HG03378 (cell line): ENCODE measurements at regions not wholly inside any gene's neighbourhood (a gene's known extent, or its start where the extent isn't known, plus 50 kb on each side); places are given as distances from the start of the nearest gene placed in this dataset.

ENCODE experiments used
- ATAC-seq: cut with Tn5 transposase; IDR thresholded peaks from one replicate; pipeline ENCODE4 v1.9.1; 2021; ENCODE audit warnings: mild to moderate bottlenecking, moderate library complexity; ENCODE audit not compliant: unreplicated experiment

DNA sequence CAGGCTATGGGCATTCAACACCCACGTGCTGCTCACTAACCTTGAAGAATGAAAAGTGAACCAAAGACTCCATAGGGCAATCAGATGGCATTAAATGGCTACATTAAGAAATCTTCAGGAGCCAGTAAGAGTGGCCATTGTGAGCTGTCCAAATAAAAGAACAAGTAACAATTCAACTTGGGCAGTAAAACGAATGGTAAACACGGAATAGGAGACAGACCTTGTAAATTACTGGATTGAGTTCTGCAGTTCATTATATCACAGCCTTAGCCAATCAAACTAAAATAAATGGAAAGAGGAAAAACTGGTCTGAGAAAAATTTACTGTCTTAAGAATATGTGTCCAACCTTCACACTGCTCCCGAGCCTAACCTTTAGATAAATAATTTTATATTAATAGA, 306.5 kb upstream of the ZNF521 start:
- ATAC-seq = no peak

GRCh38 chr18:25651553-25651952, 299.6 kb upstream of the ZNF521 start:
- ATAC-seq = no peak

DNA sequence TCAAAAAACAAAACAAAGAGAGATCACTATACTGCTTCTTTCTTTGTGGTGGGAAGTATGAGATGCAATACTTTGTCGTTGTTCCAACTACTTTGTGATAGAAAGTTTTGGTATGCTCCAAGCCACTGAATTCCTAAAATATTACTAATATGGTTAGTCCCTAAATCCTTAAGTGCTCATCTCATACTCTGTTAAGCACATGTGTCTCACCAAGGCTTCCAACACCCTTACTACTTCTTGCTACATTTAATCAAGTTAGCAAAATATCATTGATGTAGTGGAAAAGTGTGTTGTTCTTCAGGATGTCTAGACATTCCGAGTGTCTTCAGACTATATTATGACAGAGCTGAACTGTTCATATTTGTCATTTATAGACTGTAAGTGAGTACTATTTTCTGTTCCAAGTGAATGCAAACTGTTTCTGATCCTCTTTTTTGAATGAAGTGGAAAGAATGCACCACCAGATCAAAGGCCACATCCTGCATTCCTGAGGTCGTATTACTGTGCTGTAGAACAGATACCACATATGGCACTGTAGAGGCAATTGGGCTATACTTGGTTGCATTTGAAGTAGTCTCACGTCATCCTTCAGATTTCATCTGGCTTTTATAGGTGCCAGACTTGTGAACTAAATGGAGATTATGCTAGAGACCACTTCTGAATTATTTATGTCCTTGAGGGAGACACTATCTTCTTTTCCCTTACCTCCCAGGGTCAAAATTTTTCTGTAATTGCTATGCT, 298.4 kb upstream of the ZNF521 start:
- no peak for ATAC-seq

DNA sequence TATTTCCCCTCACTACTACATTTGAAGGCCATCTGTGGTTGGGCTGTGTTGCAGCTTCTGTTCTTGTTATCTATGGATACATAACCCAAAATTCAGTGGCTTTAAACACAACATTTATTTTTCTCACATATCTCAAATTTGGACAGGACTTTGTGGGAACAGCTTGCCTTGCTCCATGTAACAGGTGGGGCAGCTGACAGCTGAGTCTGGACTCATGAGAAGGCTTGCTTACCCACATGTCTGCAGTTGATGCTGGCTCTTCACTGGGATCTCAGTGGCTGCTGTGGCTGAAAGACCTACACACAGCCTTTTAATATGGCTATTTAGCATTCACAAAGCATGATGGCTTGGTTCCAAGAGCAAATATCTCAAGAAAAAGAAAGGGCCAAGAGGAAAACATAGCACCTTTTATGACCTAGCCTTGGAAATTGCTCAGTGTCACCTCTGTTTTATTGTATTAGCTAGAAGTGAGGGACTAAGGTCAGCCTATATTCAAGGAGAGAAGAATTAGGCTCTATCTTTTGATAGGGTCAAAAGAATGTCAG, 296.8 kb upstream of the ZNF521 start:
- no peak for ATAC-seq

DNA sequence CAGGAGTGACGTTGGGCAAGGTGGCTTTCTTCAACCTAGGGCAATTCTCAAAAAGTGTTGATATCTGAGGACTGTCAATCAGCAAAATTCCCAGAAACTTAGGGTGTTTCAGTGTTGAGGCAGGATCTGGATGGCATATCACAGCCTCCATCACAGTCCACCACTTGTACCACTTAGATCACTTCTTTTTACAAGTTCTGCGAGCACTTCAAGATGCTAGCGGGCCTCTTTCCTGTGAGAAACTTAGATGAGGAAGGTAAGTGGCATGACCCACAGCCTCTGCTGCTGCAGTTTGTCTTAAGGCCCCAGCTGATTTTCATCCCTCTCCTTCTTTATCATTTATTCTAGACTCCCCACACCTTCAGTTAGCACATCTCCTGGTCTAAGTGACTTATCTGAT, 295.4 kb upstream of the ZNF521 start:
- ATAC-seq = no peak

DNA sequence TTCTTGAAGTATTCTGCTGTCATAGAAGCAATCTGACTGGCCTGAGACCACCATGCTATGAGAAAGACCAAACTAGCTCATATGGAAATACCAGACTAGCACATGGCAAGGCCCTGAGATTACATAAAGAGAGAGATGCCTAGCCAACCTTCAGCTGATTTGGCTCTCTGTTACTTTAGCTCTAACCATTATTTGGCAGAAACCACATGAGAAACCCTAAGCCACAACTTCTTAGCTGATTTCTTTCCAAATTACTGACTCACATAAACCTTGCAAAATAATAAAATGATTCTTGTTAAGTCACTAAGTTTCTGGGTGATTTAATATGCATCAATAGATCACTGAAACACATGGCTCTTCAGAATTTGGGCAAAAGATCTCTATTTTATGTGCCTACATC, 295.0 kb upstream of the ZNF521 start:
- ATAC-seq = no peak

GRCh38 chr18:25639596-25639995, 287.6 kb upstream of the ZNF521 start:
- no peak for ATAC-seq

DNA sequence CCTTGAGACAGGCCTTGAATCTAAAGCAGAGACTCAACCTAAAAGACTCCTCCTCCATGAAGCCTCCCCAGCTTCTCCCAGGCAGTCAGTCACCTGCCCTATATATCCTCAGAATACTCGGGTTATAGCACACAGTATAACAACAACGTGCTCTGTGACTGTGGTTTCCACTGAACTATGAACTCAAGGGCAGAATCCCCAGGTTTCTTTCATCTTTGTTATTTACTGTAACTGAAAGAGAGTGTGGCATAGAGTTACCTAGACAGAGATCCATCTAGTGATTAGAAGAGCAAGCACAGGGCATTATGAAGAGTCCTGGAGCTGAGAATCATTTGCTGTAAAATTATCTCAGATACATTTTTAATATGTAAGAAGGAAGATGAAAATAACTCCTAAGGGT, 281.6 kb upstream of the ZNF521 start:
- no peak for ATAC-seq

- ATAC-seq = no peak
These were observed 278.7 kb upstream of the ZNF521 start for GRCh38 chr18:25630682-25631081.

DNA sequence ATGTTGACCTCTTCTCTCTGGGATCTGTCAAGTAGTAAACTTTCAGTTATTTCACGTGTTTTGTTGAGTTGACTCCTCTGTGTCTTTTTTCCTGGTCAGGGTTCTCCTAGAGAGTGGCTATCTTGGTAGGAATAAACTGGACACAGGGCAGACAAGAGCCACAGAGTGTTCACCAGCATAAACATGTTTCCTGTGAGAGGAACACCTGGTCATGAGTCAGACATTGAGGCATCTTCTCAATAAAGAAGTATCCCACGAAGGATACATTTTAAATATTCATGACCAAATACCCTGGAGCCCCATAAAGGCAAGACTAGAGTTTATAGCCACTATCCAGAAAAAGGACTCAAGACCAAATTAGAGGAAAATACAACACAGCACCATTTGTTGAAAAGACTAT, 269.7 kb upstream of the ZNF521 start:
- ATAC-seq = no peak

- ATAC-seq = no peak
These were observed 269.2 kb upstream of the ZNF521 start for GRCh38 chr18:25621144-25621543.

DNA sequence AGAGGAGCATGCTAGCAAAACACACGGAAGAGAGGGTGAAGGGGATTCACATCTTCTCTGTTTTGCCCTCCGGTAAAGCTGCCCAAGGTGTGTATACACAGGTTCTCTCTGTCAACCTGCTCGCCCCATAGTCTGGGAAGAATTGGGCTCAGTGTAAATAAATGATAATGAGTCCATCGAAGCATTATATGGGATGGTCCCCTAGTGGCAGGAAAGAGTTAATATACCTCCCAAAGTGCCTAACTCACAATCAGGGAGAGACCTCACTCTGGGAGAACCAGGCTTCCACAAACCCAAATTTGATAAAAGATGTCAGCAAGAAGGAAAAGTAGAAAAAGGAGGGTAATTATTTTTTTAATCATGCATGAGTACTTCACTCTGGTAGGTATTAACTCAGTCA, 262.2 kb upstream of the ZNF521 start:
- no peak for ATAC-seq

GRCh38 chr18:25612466-25612865, 260.5 kb upstream of the ZNF521 start:
- no peak for ATAC-seq

DNA sequence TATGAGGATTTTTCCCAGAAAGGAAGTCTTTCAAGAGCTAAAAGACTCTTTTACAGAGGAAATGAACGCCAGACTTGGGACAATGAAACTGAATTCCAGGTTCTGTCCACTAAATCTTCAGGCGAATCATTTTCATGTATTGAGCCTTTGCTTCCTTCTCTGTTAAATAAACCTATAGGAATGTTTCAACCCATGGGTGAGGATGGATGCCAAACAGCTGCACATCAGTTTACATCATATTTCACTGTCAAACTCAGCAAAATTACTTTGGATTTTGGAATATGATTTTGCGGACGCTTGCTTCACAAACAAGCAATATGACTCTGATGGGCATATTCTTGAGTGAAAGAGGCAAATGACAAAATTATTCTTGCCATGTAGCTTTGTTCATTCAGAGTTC, 256.1 kb upstream of the ZNF521 start:
- no peak for ATAC-seq

- no peak for ATAC-seq
These were observed 253.1 kb upstream of the ZNF521 start for GRCh38 chr18:25604894-25605597.

GRCh38 chr18:25604196-25604893, 252.4 kb upstream of the ZNF521 start:
- ATAC-seq = no peak

GRCh38 chr18:25599443-25599842, 247.5 kb upstream of the ZNF521 start:
- ATAC-seq = no peak

DNA sequence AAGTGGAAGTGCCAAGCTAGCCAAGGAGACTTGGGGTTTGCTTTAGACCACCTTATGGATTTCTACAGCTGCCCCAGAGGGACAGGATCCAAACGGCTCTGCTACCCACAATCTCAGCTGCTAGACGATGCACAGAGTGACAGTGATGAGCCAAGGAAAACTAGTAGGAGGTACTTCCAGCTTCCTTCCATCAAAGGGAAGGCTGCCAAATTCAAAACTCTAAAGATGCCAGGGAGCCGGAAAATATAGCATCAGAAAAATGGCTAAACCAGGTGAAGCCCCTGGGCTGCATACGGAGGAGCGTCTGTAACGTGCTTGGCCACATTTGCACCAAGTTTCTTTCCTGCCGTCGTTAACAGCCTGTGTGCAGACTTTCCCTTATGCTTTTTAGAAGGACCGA, 245.5 kb upstream of the ZNF521 start:
- no peak for ATAC-seq

- no peak for ATAC-seq
These were observed 243.5 kb upstream of the ZNF521 start for GRCh38 chr18:25595274-25596060.

DNA sequence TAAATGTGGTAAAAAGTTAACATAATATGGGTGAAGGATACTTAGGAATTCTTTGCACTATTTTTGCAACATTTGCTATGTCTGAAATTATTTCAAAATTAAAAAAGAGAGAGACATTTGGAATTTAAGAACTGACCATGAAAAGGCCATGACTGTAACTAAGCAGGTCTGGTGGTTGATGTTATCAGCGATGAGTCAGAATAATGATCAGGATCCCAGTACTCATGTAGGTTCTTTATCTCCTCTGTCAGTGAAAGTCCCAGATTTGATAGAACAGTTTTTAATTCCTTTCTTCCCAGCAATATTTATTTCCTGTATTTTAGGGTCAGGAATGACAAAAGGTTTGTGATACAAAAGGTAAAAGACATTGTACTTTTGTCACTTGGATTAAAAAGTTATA, 242.4 kb upstream of the ZNF521 start:
- no peak for ATAC-seq

DNA sequence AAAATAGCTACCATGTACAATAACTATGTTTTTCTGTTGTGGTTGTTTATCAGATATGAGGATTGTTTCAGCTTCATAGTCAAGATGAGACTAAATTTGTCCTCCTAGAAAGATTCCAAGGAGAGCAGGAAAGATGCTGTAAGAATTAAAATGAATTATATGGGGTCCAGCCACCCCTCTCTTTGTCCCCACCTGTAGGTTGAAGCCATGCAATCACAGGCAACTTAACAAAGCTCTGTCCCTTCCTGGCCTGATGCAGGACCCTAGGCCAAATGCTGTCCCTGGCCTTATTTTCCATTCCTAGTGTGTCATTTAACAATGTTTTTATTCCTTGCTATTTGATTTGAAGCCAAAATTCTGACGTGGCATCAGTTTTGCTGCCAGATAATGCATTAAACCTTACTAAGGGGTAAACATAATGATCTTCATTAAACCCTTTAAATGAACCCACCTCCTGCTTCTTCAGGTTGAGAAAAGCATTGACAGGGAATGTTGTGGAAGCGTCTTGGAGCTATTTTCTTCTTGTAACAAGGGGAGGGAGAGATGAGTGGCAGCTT, 240.9 kb upstream of the ZNF521 start:
- no peak for ATAC-seq
